H1 (cell line): ENCODE measurements at regions not wholly inside any gene's neighbourhood (a gene's known extent, or its start where the extent isn't known, plus 50 kb on each side); places are given as distances from the start of the nearest gene placed in this dataset.

ENCODE experiments used
- BRCA1 ChIP-seq: IDR thresholded peaks from 2 replicates; pipeline ENCODE4 v1.6.1; 2012; ENCODE audit warnings: low read depth, low read length, improper control_type of control experiment
- SIRT6 ChIP-seq: IDR thresholded peaks from one replicate; pipeline ENCODE4 v1.7.1; 2012; ENCODE audit warnings: low read length, inconsistent platforms

GRCh38 chr11:70489276-70489675 lies 90.9 kb downstream of the CTTN start (continued):
- no peak for TF ChIP-seq BRCA1
- TF ChIP-seq SIRT6: no peak
